ENCODE measurements at regions not wholly inside any gene's neighbourhood (a gene's known extent, or its start where the extent isn't known, plus 50 kb on each side); places are given as distances from the start of the nearest gene placed in this dataset.

GRCh38 chrX:103442536-103442901 is 66.2 kb downstream of the BEX3 start:
- no peak overlapping the region for H3K4me3 ChIP-seq

GRCh38 chrX:103446665-103447302 is 70.4 kb downstream of the BEX3 start:
- no peak for DNase-seq (ENCODE audit: low spot score)
- Histone ChIP-seq H3K27ac (no peak overlapping the region), H3K4me3 (no peak overlapping the region)
- no peak for TF ChIP-seq CTCF (IDR thresholded peaks at IDR 0.05)

More at GRCh38 chrX:103442536-103442901, 66.2 kb downstream of the BEX3 start:
- TF ChIP-seq CTCF (IDR thresholded peaks at IDR 0.05) = no peak
- DNase-seq (ENCODE audit: low spot score) = no peak
- peak overlapping the region in 1 of 2 donors; percentile 50 for H3K27ac ChIP-seq

Measured in coronary artery (tissue), 2 donors.